GM19025 (cell line): ENCODE measurements at regions not wholly inside any gene's neighbourhood (a gene's known extent, or its start where the extent isn't known, plus 50 kb on each side); places are given as distances from the start of the nearest gene placed in this dataset.

Experiments used
- ATAC-seq: cut with Tn5 transposase; IDR thresholded peaks from one replicate; pipeline ENCODE4 v1.9.1; 2021; ENCODE audit warnings: mild to moderate bottlenecking, low read depth, moderate library complexity; ENCODE audit not compliant: unreplicated experiment

DNA sequence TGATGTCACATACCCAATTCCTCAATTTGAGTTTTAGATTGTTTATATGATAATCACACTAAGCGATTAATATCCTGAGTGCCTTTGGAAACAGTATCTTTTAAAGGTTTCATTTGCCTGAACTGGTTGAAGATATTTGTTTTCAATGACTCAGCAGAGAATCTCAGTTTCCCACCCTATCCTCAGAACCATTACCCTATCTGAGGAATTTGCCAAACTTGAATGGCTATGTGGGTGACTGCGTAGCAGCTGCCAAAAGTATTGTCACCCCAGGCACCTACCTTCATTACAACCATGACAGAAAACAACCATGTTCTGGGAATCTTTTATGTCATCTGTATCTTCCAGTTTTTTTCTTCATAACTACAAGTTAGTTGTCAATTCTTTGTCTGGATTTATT lies 440.1 kb upstream of the NBEA start:
- ATAC-seq = no peak

DNA sequence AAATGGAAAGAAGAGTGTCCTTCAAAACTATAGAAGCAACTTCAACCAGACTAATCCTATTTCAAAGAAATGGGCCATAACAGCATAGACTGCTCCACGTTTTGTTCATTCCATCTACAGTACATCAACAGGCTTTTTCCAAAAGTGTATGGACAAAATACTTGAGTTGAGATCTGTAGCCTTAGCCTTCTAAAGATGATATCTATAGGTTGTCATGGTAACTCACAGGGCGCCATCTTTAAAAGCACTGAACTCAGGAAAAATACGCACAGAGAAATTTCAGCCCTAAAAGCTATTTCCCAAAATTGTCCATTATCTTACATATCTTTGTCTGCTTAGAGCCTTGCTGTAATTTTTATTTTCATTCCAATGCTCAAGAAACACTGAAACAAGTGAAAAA lies 439.4 kb upstream of the NBEA start:
- ATAC-seq = no peak

DNA sequence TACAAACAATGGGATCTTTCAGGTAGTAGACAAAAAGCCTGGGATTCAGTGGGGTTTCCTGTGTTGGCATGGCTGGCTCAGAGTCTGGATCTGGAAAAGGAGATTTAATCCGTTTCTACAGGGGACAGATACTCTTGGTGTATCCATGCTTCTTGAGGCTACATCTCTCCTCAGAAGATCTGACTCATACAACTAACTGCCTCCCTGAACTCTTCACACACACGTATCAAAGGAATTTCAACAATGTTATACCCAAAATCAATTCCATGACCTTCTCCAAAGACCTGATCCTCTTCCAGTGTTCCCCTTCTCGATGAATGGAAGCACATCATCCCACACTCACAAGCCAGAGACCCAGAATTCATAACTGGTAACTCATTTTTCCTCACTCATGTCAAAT lies 435.3 kb upstream of the NBEA start:
- no peak for ATAC-seq

DNA sequence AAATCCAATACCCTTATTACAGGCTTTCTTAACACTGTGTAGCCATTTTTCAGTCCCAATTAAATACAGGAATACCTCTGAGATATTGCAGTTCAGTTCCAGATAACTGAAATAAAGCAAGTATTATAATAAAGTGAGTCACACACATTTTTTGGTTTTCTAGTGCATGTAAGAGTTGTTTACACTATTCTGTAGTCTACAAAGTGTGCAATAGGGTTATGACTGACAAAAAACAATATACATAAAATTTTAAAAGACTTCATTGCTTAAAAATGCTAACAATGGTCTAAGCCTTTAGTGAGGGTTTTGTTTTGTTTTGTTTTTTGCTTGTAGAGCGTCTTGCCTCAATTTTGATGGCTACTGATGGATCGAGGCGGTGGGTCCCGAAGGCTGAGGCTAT lies 434.4 kb upstream of the NBEA start:
- ATAC-seq = no peak

DNA sequence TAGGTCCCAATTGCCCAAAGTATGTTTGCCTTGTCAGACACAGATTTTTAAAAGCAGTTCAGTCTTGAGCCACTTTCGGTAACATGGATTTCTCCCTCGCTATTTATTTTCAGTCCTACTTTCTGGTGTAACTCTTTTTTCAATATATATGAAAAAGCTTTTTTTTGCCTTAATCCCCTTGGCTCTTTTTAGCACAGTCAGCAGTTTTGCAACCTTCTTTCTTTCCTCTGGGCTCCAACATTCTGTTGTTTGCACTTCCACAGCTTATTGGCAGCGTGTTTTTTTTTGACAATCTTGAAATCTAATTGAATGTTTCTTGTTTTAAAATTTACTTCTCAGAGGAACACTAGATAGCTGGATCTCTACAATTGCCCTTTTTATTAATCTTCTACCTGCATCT lies 429.3 kb upstream of the NBEA start:
- ATAC-seq = no peak

DNA sequence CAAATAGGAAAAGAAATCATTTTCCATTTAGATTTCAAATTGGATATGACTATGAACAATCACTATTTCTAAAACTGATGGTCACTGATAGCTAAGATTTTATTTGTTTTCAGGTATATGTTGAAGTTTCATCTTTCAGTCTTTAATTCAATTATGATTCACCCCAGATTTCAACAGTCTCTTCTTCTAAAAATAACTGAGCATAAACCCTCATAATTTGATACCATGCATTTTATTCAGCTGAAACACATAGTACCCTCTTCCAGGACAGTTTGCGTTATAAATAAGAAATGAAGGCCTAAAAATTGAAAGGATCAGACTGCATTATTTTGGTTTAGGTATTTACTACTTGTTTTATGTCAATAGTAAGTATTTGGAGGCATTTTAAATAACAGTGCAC lies 428.5 kb upstream of the NBEA start:
- ATAC-seq = no peak

DNA sequence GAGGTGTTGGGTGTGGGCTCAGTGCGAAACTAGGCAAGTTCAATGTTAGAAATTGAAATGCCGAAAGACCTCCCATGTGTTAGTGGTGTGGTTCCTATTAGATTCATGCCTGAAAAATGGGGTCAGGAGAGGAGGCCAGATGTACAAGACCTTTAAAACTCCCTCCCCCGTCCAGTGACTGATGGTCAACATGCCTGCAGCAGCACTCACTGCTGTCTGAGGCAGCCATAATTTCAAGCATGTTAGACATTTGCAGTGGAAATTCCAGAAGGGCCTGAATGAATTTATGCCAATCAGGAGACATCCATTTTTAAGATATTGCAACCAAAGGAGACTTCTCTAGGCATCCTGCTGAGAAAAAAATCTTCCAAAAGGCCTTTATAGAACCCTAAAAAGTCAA lies 426.9 kb upstream of the NBEA start:
- no peak for ATAC-seq

DNA sequence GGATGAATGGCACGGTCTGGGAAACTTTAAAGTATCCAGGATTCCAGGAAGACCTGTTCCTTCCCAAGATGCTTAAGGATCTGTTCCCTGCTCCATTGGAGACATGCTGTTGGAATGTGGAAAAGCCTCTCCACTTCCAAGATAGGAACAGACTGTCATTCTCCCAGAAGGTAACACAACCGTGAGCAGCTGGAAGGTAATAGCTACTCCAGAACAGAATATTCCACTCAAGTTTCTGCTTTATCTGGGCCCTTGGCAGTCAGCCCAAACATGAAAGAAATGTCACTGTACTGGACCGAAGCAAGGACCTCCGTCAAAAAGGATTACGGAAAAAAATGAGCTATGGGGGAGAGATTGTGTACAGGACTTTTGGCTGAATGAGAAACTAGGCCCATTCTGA lies 420.9 kb upstream of the NBEA start:
- no peak for ATAC-seq

DNA sequence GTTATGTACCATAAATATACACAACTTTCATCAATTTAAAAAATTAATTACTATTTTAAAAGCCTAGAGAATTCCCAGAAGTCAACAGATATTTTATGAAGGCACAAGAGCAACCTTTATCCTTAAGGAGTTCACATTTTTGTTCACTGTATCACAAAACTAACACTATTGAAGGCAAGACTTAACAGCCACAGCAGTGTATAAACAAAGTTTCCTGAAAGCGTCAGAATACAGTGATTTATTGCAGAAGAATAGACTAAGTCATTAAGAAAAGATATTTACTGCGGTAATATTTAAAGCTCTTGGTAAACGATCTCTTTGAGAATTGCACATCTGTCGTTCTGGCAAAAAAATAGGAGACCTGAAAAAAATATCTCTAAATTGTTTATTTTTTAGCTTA lies 419.3 kb upstream of the NBEA start:
- no peak for ATAC-seq

DNA sequence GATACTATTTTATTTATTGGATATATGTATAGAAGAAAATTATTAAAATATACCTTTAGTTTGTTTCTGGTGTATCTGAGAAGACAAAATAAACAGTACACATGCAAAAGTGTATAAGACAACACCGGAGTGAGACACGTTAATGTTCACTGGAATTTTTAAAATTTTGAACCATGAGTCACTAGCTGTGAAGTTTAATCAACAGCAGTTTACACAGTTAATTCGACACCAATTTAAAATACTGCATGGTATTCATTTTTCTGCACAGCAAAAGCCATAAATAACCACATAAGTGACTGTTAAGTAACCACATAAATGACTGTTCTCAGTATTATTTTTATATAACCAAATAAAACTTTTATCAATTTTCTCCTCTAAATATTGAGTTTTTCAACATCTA lies 418.7 kb upstream of the NBEA start:
- no peak for ATAC-seq

DNA sequence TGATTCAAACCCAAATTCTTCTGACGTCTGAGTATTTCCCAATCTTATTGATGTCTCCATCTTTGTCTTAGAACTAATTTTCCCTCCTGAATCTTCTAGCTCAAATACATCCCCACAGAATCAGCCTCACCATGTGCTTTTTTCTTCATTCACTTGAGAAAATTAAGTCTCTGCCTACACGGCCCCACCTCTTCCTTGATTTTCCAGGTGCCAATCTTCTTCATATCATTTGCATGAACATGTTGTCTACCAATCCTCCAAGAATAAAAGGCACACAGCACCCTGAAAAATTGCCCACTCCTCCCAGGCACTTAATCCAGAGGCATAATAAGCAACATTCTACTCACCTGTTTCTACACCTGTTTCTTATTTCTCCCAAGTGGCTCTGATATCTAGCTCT lies 408.1 kb upstream of the NBEA start:
- no peak for ATAC-seq

DNA sequence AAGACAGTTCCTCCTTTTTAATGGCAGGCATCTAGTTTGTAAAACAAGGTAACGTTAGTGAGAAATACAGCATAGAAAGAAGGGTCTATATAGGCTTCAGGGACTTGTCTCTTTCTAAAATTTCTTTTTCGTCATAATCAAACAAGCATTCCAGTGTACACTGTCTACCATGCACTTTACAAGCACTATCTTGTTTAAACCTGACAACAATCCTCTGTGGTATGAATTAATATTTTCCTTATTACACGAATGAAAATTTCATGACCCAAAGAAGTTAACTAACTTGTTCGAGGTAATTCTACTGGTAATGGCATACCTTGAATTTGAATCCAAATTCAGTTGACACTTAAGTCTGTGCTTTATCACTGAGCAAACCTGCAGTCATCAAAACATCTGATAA lies 399.7 kb upstream of the NBEA start:
- no peak for ATAC-seq

DNA sequence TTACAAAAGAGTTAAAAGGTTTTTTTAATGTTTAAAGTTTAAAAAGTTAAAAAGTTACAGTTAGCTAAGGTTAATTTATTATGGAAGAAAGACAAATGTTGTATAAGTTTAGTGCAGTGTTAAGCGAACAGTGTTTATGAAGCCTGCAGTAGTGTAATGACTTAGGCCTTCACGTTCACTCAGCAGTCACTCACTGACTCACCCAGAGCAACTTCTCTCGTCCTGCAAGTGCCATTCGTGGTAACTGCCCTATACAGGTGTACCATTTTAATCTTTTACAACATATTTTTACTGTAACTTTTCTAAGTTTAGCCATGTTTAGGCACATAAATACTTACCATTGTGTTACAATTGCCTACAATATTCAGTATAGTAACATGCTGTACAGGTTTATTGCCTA lies 398.2 kb upstream of the NBEA start:
- ATAC-seq = no peak

DNA sequence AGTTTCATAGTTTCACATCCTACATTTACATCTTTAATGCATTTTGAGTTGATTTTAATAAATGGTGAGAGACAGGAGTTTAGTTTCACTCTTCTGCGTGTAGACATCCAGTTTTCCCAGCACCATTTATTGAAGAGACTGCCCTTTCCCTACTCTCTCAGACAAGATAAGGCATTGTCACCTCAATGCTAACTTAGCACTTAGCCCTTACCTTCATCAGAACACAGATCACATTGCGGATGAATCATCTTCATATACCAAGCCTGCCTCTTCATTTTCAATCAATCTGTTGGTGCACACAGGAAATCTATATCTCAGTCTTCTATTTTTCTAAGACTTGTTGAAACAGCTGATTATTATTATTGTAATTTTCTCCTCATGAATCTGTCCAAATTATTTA lies 396.6 kb upstream of the NBEA start:
- ATAC-seq = no peak

DNA sequence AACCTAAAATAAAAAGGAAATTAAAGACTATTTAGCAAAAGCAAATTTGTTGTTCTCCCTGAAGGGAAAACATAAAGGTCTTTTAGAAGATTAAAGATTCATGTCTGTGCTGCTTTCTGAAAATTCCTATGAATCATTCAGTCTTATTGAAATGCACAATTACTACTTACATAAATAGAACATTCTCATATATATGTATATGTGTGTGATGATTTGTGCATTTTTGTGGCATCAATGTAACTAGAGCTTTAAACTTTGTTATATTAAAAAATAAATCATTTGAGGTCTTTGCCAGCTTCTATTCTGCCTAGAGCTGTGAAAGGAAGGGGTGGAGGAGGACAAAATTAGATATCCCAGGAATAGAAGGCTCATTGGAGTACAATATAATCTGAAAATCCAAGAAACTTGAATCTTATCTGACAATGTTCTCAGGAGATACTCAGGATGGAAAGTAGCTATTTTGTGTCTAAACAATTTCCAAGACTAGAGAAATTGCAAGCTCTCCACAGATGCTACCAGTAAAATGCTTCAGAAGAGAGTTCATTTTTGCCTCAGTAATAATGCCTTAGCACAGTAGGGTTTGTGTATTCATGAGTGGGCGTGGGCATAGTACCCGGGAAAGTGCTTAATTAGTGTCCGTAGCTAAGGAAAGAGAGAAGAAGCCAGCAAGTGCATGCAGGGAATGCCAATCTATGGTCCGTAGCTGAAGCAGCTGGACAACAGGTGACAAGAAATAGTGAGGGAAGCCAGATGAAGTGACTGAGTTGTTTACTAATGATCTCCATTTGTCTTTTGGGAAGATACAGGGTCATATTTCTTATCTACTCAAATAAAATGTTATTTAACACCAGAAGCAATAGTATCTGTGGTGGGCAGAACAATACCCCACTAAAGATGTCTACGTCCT lies 395.5 kb upstream of the NBEA start:
- ATAC-seq = no peak

DNA sequence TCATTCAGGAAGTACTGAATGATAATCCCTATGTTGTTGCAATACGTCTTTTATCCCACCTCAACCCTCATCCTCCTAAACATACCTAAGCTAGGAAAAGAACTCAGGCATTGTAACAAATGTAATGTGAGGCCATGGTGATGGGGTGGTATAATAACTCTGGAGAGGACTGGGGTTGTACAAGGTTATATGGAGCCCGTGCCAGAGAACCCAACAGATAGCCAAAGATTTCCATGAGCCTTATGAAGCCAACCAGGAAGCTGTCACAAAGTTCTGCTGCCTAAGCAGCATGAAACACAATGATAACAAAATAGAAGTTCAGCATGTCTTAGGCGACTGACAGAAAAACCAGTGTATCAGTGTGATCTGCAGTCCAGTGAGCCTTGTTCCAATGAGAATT lies 394.1 kb upstream of the NBEA start:
- no peak for ATAC-seq

DNA sequence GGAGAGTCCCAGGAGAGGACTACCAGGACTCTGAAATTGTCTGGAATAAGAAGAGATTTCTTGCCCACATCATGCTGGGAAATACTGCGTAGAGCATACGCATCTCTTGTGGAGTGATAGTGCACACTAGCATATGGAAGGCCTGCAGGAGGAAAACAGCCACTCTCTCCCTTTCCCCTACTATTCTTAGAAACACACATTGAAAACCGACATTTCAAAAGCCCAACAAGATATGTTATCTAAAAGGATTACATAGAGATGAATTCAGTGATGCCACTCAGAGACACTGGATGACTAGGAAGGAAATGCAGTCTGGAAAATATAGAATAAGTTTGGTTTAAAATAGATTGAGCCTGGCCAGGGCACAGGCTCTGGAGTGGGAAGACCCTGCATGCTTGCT lies 388.7 kb upstream of the NBEA start:
- no peak for ATAC-seq

DNA sequence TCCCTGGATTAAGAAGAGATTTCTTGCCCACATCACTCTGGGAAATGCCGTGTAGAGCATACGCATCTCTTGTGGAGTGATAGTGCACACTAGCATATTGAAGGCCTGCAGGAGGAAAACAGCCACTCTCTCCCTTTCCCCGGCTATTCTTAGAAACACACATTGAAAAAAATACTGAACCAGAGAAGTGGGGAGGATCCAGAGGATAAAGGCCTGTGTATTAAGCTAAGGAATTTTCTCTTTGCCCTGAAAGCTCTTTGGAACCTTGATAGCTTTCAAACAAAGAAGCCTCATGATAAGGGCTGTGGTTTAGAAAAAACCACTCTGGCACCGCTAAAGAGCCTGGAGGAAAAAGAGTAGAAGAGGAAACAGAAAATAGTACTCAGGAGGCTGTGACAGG lies 386.1 kb upstream of the NBEA start:
- ATAC-seq = no peak

DNA sequence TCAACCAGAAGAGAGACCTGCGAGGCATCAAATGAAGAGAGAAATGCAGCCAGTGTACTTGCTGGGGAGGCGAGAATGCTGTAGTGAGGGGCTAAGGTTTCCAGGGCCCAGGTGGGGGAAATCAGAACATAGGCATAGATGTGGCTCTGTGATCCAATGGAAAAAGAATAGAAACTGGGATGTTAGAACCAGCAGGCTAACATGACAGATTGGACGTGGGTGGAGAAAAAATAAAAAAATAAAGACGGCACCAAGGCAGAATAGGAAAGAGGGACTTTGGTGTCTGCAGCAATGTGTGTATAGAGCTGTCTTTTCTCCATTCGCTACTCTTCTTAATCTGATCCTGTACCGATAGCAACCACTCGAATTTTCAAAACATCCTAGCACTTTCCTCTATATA lies 381.0 kb upstream of the NBEA start:
- ATAC-seq = no peak

DNA sequence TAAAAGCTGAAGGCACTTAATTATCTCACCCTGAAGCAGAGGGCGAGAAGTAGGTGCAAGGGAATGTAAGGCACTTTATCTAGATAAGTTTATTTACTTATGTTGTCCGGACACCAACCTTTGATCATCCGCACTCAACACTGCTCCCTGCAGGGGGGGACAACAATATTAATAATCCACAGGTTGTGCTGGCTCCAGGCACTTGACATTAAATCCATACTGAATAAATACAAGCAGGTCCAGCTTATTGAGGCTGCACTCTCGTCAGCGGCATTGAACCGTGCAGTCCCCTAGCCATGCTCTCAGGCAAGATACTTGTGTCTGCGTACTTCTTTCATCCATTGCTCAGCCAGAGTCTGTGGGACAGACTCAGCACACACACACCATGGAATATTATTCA lies 374.5 kb upstream of the NBEA start:
- no peak for ATAC-seq

DNA sequence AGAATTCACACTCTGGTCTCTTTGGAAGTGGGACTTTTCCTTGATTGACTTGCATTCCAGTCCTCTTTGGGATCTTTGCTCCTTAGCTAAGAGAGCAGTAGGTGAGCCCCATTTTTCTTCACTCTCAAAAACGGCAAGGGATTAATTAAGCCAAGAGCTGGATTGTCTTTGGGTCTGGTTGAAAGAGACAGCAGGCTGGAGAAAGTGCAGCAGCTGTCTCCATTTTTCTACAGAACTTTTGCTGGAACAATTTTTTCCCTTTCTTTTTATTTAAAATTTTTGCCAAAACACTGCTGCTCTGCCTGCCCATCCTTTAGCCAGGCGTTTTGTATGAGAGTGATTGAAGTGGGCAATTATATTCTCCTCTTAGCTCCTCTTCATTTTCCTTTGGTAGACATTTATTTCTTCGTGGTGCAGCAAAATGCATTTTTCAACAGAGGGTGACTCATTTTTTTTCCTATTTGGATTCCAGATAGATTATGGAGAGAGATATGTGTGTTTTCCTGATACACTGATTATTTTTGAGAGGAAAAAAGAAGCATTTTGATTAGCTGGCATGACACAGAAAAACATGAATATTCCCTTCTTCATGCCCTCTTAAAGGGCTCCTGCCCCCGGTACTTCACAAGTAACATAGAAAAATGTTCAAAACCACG lies 371.2 kb upstream of the NBEA start:
- no peak for ATAC-seq

DNA sequence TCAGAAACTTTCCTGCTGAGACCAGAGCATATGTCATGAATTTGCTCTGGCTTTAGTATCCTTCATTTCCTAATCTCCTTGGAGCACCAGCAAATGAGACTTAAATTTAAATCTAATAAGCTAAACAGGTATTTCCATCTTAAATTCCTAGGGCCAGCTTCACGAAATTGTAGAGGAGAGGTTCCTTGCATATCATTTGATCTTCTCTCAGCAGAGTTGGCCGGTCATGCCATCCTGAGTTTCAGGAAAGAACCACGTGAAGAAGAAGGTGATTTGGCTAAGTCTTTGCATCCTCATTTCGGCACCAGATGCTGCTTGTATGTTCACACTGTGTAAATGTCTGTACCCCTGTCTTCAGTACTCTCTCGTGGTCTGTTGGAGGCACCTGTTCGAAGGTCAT lies 370.4 kb upstream of the NBEA start:
- no peak for ATAC-seq
